NCI-H1694 (cell line): ENCODE measurements at regions not wholly inside any gene's neighbourhood (a gene's known extent, or its start where the extent isn't known, plus 50 kb on each side); places are given as distances from the start of the nearest gene placed in this dataset.
"Not testable (repeated sequence)": the region's sequence is repeated elsewhere in the genome, so short reads cannot be mapped to it uniquely, and the experiment has no call there.

Experiments used
- DNase-seq: peaks from one replicate; lab custom pipeline; 2025; lab: John Stamatoyannopoulos, UW

GRCh38 chr10:118467200-118467599, 125.1 kb upstream of the FAM204A start:
- DNase-seq, result no peak

DNA sequence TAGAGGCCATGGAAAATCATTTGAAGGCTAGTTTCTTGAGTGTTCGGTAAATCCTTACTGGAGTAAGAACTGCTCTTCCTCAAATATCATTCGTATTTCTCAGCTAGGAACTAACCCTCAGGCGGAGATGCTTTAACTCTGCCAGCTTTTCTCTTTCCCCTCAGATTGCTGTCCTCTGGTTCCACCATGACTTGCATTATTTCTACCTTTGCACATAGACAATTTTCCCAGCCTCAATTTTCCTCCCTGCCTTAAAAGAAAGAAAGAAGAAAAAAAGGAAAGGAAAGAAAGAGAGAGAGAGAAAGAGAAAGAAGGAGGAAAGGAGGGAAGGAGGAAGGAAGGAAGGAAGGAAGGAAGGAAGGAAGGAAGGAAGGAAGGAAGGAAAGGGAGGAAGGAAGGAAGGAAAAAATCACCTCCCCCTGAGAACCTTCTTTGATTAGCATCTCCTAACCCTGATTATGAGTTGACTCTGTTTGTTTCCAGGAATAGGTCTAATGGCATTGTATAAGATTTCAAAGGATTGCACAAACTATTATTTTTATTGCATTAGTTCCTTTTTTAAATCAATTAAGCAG, 123.3 kb upstream of the FAM204A start:
- DNase-seq, result no peak

- no peak for DNase-seq
Observed at GRCh38 chr10:118463740-118464139, 121.6 kb upstream of the FAM204A start.

DNA sequence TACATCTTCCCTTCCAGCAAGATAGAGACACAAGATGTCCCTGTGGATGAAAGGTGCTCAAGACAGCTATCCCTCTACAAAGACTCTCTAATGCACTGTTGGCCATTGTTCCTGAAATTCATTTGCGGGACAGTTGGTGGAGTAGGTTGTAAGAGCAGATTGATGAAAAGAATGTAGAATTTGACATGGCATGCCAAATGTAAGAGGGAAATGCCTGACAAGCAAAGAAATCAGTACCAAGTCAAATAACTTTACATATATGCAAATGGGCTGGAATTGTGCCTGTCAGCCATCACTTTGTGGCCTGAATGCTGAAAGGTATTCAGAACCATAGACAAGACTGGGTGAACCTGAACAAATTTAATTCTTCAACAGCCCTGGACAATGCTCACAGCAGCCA, 120.3 kb upstream of the FAM204A start:
- no peak for DNase-seq

DNA sequence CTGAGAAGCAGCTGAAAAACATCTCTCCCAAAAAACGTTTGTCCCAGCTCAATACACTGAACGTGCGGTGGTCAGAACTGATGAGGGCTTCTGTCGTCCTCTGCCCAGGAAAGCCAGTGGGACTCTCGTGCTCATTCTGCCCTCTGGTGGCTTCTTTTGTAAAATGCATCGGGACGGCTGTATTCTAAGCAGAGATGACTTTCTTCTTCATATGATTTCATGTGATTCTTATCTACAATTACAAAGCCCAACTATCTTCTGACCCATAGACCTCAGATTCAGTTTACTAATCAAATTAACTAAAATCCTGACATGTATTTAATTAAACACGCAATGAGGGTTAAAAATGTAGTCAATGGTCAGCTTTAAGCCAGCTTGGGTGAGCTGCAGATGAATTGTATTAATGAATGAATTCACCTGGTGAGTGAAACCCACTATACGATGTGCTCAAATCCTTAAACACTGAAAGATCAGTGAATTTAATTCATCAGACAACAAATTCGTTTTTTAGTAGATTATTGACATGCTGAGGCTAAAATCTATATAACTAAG, 117.6 kb upstream of the FAM204A start:
- DNase-seq, result peak; percentile 18

DNA sequence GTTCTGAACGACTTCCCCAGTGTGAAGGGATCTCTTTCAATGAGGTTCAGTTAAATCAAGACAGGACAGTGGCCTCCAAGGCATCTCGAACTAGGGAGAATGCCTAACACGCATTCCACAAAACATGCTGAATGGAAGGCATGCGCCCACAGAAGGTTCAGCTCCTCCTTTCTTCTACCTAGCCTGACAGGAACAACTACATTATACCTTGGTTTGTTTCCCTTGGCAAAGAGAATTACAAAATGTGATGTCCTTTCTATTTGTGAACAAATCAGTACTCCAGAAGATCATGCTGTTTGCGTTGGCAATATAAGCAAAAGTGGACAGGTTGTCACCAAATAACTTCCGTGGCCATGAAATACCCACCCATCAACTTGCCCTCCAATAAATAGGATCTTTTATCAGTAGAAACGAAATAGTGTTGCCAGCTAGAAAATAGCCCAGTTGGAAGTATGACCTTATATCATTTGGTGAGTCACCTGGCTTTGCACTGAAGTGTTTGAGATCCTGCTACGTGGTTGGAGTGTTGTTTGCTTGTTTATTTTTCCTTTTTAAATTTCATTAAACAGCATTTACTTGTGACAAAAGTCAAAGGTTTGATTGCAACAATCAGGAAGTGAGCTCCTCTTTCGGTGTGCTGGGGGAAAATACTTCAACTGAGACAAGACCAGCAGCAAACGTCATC, 117.0 kb upstream of the FAM204A start:
- DNase-seq, result no peak

DNA sequence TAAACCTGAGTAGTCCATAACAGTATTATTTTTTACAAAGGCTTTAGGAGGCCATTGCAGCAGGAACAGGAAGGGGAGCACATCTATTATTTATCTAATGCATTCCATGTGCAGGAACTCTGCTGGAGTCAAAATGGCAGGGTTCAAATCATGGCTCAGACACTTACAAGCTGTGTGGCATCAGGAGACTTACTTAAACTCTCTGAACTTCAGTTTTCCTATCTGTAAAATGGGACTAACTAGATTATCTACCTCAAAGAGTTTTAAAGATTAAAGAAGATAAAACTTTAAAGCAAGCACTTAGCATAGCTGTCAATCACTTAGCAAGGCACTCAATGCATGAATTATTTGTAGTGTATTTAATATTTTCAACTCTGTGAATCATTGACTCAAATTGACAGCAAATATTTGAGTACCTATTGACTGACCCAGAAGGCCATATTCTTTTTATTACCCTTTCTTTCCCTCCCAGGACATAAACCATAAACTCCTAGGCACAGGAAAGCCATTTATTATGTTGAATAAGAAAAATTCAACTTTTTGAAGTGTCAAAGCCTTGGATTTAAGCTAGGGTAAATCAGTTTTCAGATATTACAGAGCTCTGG, 115.8 kb upstream of the FAM204A start:
- DNase-seq, result no peak

DNA sequence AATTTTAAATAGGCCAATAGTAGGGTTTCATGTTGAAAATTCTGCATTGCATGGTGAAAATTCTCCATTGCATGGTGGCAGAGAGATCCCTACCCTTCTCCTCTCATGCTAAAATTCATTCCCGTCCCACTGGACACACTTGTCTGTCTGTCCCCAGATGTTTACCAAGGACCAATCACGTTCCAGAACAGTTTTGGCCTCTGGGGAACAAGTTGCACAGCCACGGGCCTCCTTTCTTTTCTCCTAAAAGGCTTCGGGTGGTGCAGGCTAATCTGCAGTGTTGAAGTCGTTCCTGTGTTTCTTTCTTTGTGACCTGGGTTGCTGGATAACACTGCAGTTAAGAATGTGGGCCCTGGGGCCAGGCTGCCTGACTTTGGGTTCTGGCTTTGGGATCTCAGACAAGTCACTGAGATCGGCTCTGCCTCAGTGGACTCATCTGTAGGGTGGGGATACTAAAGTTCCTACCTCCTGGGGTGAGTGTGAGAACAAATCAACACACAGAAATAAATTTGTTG, 113.1 kb upstream of the FAM204A start:
- no peak for DNase-seq

- no peak for DNase-seq
Observed at GRCh38 chr10:118454211-118454610, 112.1 kb upstream of the FAM204A start.

GRCh38 chr10:118452098-118452497, 110.0 kb upstream of the FAM204A start:
- no peak for DNase-seq

DNA sequence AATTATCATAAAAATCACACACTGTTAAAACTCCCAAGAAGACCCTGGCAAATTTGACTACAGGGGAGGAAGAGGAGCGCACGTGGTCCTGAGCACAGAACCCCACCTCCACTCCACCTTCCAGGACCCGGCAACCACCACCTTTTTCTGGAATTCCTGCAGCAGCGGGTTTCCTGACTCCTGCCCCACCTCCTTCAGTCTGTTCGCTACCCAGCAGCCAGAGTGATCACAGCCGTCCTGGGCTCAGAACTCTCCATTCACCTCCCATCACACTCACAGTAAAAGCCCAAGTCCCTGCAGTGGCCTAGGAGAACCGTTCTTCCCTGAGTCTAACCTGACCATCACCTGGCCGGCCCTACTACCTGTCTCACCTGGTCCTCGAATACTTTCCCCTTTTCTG, 107.4 kb upstream of the FAM204A start:
- no peak for DNase-seq

- no peak for DNase-seq
Observed at GRCh38 chr10:118448744-118449143, 106.6 kb upstream of the FAM204A start.

- no peak for DNase-seq
Observed at GRCh38 chr10:118447478-118448270, 105.5 kb upstream of the FAM204A start.

DNA sequence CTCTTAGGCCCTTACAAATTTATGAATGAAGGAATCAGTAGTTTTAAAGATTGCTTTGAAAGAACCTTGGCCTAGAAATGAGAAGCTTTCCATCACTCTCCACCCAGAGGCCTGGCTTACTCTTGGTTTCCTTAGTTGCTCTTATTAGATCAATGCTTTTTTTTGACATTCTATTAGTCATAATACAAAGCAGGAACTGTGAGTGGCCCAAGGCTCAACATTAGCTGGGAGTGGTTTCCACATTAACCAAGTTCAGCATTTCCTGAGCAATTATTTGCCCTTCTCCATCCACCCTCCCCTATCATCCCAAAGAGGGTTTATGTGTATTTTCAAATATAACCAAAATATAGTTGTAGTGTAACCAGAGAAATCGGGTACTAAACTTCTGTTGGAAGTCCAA, 103.4 kb upstream of the FAM204A start:
- no peak for DNase-seq

GRCh38 chr10:118444069-118444468, 101.9 kb upstream of the FAM204A start:
- no peak for DNase-seq

DNA sequence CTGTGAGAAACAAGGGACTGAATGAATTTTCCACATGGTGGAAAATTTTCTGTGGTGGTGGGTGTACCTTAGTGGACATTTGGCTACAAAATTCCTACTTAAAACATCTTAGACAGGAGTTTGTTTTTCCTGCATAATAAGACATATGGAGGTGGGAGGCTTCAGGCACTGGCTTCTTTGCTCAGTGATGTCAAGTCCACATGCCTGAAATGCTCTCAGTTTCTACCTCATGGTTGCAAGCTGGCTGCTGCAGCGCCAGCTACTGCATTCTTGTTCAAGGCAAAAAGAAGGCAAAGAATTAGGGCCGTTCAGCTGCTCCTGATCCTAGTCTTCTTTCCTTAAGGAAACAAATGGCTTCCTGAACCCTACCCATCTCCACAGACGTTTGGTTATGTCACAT, 99.9 kb upstream of the FAM204A start:
- DNase-seq, result no peak

- no peak for DNase-seq
Observed at GRCh38 chr10:118439824-118440223, 97.7 kb upstream of the FAM204A start.

DNA sequence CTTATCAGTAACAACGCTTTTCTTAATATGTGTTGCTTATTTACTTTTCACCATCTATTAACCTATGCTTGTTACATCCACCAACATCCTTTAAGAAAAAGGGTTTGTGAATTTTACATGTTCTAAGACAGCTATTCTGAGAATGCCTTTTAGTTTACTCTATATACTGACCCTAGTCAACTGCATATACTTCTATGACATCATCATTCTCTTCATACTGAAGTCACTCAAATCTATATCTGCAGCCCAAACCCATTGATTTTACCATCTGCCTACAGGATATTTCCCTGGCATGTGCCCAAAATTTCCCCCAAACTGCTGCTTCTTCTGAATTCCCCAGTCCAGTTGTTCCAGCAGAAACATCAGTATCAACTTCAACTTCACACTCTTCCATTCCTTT, 94.6 kb upstream of the FAM204A start:
- no peak for DNase-seq

DNA sequence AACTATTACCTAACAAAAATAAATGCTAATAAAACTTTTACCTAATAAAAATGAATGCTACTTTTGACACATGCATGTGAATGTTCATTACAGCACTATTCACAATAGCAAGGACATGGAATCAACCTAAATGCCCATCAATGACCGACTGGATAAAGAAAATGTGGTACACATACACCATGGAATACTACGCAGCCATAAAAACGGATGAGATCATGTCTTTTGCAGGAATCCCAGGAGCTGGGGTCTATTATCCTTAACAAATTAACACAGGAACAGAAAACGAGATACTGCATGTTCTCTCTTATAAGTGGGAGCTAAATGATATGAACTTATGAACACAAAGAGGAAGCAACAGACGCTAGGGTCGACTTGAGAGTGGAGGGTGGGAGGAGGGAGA, 88.1 kb upstream of the FAM204A start:
- no peak for DNase-seq

DNA sequence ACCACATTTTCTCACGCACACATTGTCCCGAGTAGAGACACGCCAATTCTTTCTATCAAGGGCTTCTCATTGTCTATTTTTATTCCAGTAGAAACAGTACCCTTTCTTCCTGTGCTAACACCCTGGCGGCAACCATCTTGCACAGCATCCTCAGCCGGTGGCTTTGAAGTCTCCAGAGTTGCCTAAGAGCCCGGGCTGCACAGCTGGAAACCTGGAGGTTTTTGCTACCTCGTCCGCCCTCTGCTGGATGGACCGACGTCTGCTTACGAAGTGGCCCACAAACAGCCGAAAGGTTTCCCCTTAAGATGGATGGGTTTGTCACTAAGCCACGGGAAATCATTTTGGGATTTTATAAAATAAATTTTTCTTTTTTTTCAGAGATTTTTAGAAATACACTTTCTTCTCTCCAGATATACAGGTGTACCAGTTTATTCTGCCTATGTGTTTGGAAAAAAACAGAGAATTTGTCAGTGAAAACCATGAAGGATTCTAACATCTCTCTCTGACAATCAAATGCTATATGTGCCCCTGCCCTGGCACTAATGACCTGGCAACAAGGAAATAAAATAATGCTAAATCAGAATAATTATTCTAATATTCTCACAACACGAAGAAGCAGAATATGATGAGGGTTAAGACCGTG, 81.8 kb upstream of the FAM204A start:
- peak; percentile 70 for DNase-seq

DNA sequence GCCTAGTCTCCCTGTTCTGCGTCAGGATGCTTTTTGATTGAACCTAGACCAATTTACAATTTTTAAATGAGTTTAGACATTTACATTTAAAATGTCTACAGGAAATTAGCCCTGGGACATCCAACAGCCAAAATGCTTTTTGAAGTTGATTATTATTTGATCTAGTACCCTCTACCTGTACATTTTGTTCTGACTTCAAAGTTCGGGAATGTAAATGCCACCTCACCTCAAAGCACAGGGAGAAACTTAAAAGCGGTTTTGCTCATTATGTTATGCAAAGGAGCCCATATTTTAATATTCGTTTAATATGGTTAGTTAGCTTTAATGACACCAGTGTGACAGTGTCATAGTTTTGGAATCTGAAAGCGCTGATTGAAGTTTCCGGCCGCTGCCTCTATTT, 80.1 kb upstream of the FAM204A start:
- DNase-seq, result no peak

- not testable (repeated sequence) for DNase-seq
Observed at GRCh38 chr10:118420049-118420448, 77.9 kb upstream of the FAM204A start.
